Peyer's patch (tissue), 4 donors: ENCODE measurements at regions not wholly inside any gene's neighbourhood (a gene's known extent, or its start where the extent isn't known, plus 50 kb on each side); places are given as distances from the start of the nearest gene placed in this dataset.

ENCODE experiments used
- DNase-seq, 3 donors: peaks; one replicate each; pipeline ENCODE4 v3.0.0-alpha.2; 2017 to 2019
- H3K27ac ChIP-seq, 4 donors: fragments of 200-600 bp; sonication (generic); one replicate each; pipeline ENCODE4 v1.5.1; 2016 to 2019
- H3K27me3 ChIP-seq, 2 donors: fragments of 200-600 bp; sonication (generic); one replicate each; pipeline ENCODE4 v1.5.1; 2019
- H3K36me3 ChIP-seq, 3 donors: fragments of 200-600 bp; sonication (generic); one replicate each; pipeline ENCODE4 v1.5.1; 2016 to 2019
- H3K4me1 ChIP-seq, 4 donors: fragments of 200-600 bp; sonication (generic); one replicate each; pipeline ENCODE4 v1.5.1; 2016 to 2019
- H3K4me3 ChIP-seq, 4 donors: fragments of 200-600 bp; sonication (generic); 1 replicate in 3 of 4; 2 replicates in 1 of 4; pipeline ENCODE4 v1.5.1; 2016 to 2019; ENCODE audit warnings: mild to moderate bottlenecking in 1 of 4
- H3K9me3 ChIP-seq, 4 donors: fragments of 200-600 bp; sonication (generic); one replicate each; pipeline ENCODE4 v1.5.1; 2016 to 2019; ENCODE audit warnings: mild to moderate bottlenecking in 1 of 4
- CTCF ChIP-seq, 6 experiments: fragments of 450-650 bp in 4 of 6; fragments of 200-600 bp in 2 of 6; sonication (generic) in 1 of 6; IDR thresholded peaks; one replicate each; pipeline ENCODE4 v1.5.1; 2017 to 2019; ENCODE audit warnings: antibody characterized with exemption in 6 of 6, mild to moderate bottlenecking in 3 of 6, moderate library complexity in 1 of 6
- POLR2A ChIP-seq, 2 donors: fragments of 450-650 bp; IDR thresholded peaks; one replicate each; pipeline ENCODE4 v1.5.1; 2017; ENCODE audit warnings: antibody characterized with exemption in 2 of 2, mild to moderate bottlenecking in 2 of 2, moderate library complexity in 2 of 2

GRCh38 chr14:98959410-98959809 lies 312.6 kb downstream of the BCL11B start:
- no peak for TF ChIP-seq POLR2A (IDR thresholded peaks at IDR 0.05)
- no peak for TF ChIP-seq CTCF (IDR thresholded peaks at IDR 0.05)
- Histone ChIP-seq H3K36me3 (no peaks in the 10 kb centered on the region), H3K27ac (no peak overlapping the region), H3K4me1 (no peaks in the 10 kb centered on the region), H3K4me3 (no peak overlapping the region), H3K9me3 (no peaks in the 10 kb centered on the region), H3K27me3 (no peaks in the 10 kb centered on the region)
- no peak for DNase-seq

- DNase-seq: no peak
- Histone ChIP-seq H3K4me1 (no peaks in the 10 kb centered on the region), H3K4me3 (no peak overlapping the region), H3K9me3 (no peaks in the 10 kb centered on the region), H3K27ac (no peak overlapping the region), H3K27me3 (no peaks in the 10 kb centered on the region), H3K36me3 (no peaks in the 10 kb centered on the region)
- TF ChIP-seq POLR2A (IDR thresholded peaks at IDR 0.05) (no peak), CTCF (IDR thresholded peaks at IDR 0.05) (no peak)
Observed at GRCh38 chr14:98959958-98960616, 311.9 kb downstream of the BCL11B start.

- Histone ChIP-seq H3K4me1 (no peaks in the 10 kb centered on the region), H3K9me3 (no peaks in the 10 kb centered on the region), H3K27me3 (no peaks in the 10 kb centered on the region), H3K27ac (no peak overlapping the region), H3K4me3 (no peak overlapping the region), H3K36me3 (no peaks in the 10 kb centered on the region)
- no peak for TF ChIP-seq CTCF (IDR thresholded peaks at IDR 0.05)
- TF ChIP-seq POLR2A (IDR thresholded peaks at IDR 0.05): no peak
- DNase-seq: no peak
Observed at GRCh38 chr14:98960617-98961013, 311.4 kb downstream of the BCL11B start.

- no peak for DNase-seq
Observed at GRCh38 chr14:98961191-98961590, 310.8 kb downstream of the BCL11B start.

GRCh38 chr14:98962118-98962517 lies 309.9 kb downstream of the BCL11B start:
- H3K27ac ChIP-seq: no peak overlapping the region
- no peaks in the 10 kb centered on the region for H3K27me3 ChIP-seq
- no peaks in the 10 kb centered on the region for H3K9me3 ChIP-seq
- H3K4me1 ChIP-seq: no peaks in the 10 kb centered on the region
- no peak overlapping the region for H3K4me3 ChIP-seq
- no peaks in the 10 kb centered on the region for H3K36me3 ChIP-seq
- TF ChIP-seq CTCF (IDR thresholded peaks at IDR 0.05): no peak
- TF ChIP-seq POLR2A (IDR thresholded peaks at IDR 0.05): no peak
- no peak for DNase-seq

More at GRCh38 chr14:98961191-98961590, 310.8 kb downstream of the BCL11B start:
- H3K27me3 ChIP-seq: no peaks in the 10 kb centered on the region
- no peaks in the 10 kb centered on the region for H3K36me3 ChIP-seq
- no peak overlapping the region for H3K4me3 ChIP-seq
- no peaks in the 10 kb centered on the region for H3K4me1 ChIP-seq
- no peaks in the 10 kb centered on the region for H3K9me3 ChIP-seq
- no peak overlapping the region for H3K27ac ChIP-seq
- TF ChIP-seq CTCF (IDR thresholded peaks at IDR 0.05): no peak
- no peak for TF ChIP-seq POLR2A (IDR thresholded peaks at IDR 0.05)

- TF ChIP-seq POLR2A (IDR thresholded peaks at IDR 0.05): no peak
- no peak for TF ChIP-seq CTCF (IDR thresholded peaks at IDR 0.05)
- no peak for DNase-seq
- no peaks in the 10 kb centered on the region for H3K4me1 ChIP-seq
- H3K4me3 ChIP-seq: no peak overlapping the region
- no peak overlapping the region for H3K27ac ChIP-seq
- no peaks in the 10 kb centered on the region for H3K36me3 ChIP-seq
- no peaks in the 10 kb centered on the region for H3K9me3 ChIP-seq
- no peaks in the 10 kb centered on the region for H3K27me3 ChIP-seq
Observed at GRCh38 chr14:98963610-98964009, 308.4 kb downstream of the BCL11B start.
